SK-N-SH (cell line): ENCODE measurements at regions not wholly inside any gene's neighbourhood (a gene's known extent, or its start where the extent isn't known, plus 50 kb on each side); places are given as distances from the start of the nearest gene placed in this dataset.
A peak's percentile ranks its signal among the peaks of the same experiment; 100 is the strongest.

Source experiments
- CTCF ChIA-PET: fragments of 300-600, 350-600 bp; formaldehyde crosslinking; extraction: SDS; loops from one replicate; lab custom pipeline; 2021; lab: Yijun Ruan, JAX
- POLR2A ChIA-PET: fragments of 350-600 bp; sonication (Branson Sonifier 250); formaldehyde crosslinking; extraction: SDS; loops from one replicate; lab custom pipeline; 2020; ENCODE audit warnings: antibody characterized with exemption, inconsistent platforms; lab: Yijun Ruan, JAX
- DNase-seq: peaks from one replicate; pipeline ENCODE4 v3.0.0; 2012
- H2AFZ ChIP-seq: fragments of 200-600 bp; sonication (generic); 2 replicates; pipeline ENCODE4 v1.8.1; 2016; ENCODE audit warnings: antibody characterized with exemption, mild to moderate bottlenecking, low read depth
- H3F3A ChIP-seq: fragments of 200-600 bp; sonication (generic); replicated peaks from 2 replicates; pipeline ENCODE3; 2016; ENCODE audit warnings: antibody characterized with exemption, mild to moderate bottlenecking; ENCODE audit not compliant: insufficient read depth
- H3K27ac ChIP-seq, 2 experiments: fragments of 200-500 bp in 1 of 2; fragments of 200-600 bp in 1 of 2; sonication (Bioruptor generic) in 1 of 2; sonication (generic), shearing (Covaris generic) in 1 of 2; 2 replicates each; pipeline versions ENCODE4 v1.5.1 to v1.6.1; 2014 to 2016; ENCODE audit warnings: low read depth in 2 of 2, inconsistent platforms in 1 of 2, low read length in 1 of 2, mild to moderate bottlenecking in 1 of 2, mixed read lengths in 1 of 2
- H3K27me3 ChIP-seq: fragments of 200-600 bp; sonication (generic), shearing (Covaris generic); 2 replicates; pipeline ENCODE4 v1.6.1; 2016; ENCODE audit warnings: mixed run types; ENCODE audit not compliant: insufficient read depth
- H3K36me3 ChIP-seq, 2 experiments: fragments of 200-500 bp in 1 of 2; fragments of 200-600 bp in 1 of 2; sonication (Bioruptor generic) in 1 of 2; sonication (generic) in 1 of 2; replicated peaks in 1 of 2; 2 replicates each; pipeline versions ENCODE3 to v1.5.1; 2014 to 2016; ENCODE audit warnings: low read length in 1 of 2, mild to moderate bottlenecking in 1 of 2; ENCODE audit not compliant: insufficient read depth in 2 of 2, control insufficient read depth in 1 of 2
- H3K4me1 ChIP-seq, 2 experiments: fragments of 200-500 bp in 1 of 2; fragments of 200-600 bp in 1 of 2; sonication (Bioruptor generic) in 1 of 2; sonication (generic), shearing (Covaris generic) in 1 of 2; 2 replicates each; pipeline versions ENCODE4 v1.5.1 to v1.6.1; 2014 to 2016; ENCODE audit warnings: low read depth in 1 of 2, low read length in 1 of 2, mixed run types in 1 of 2; ENCODE audit not compliant: insufficient read depth in 2 of 2, control insufficient read depth in 1 of 2
- H3K4me2 ChIP-seq: fragments of 200-600 bp; sonication (generic), shearing (Covaris generic); 2 replicates; pipeline ENCODE4 v1.6.1; 2017; ENCODE audit warnings: mixed run types
- H3K4me3 ChIP-seq, 2 experiments: fragments of 200-500 bp in 1 of 2; fragments of 200-600 bp in 1 of 2; sonication (Bioruptor generic) in 1 of 2; sonication (generic), shearing (Covaris generic) in 1 of 2; 2 replicates each; pipeline versions ENCODE4 v1.5.1 to v1.8.1; 2014 to 2016; ENCODE audit warnings: low read depth in 2 of 2, inconsistent platforms in 1 of 2, low read length in 1 of 2, mild to moderate bottlenecking in 1 of 2, mixed read lengths in 1 of 2, moderate library complexity in 1 of 2
- H3K79me2 ChIP-seq: fragments of 200-600 bp; sonication (generic); 2 replicates; pipeline ENCODE4 v1.8.1; 2017; ENCODE audit warnings: mild to moderate bottlenecking; ENCODE audit not compliant: insufficient read depth
- H3K9ac ChIP-seq: fragments of 200-600 bp; sonication (generic); 2 replicates; pipeline ENCODE4 v1.6.1; 2017; ENCODE audit warnings: mixed run types
- H3K9me2 ChIP-seq: fragments of 200-600 bp; sonication (generic); 2 replicates; pipeline ENCODE4 v1.6.1; 2017; ENCODE audit warnings: mixed run types
- H3K9me3 ChIP-seq: fragments of 200-600 bp; sonication (generic); 2 replicates; pipeline ENCODE4 v1.6.1; 2017; ENCODE audit warnings: mixed run types, mild to moderate bottlenecking, moderate library complexity
- H4K20me1 ChIP-seq: fragments of 200-600 bp; sonication (generic); 2 replicates; pipeline ENCODE4 v1.6.1; 2017; ENCODE audit warnings: mild to moderate bottlenecking, mixed run types; ENCODE audit not compliant: insufficient read depth
- ELF1 ChIP-seq: IDR thresholded peaks from 2 replicates; pipeline ENCODE4 v1.4.0; 2012
- EP300 ChIP-seq, 2 experiments: IDR thresholded peaks; 2 replicates each; pipeline versions ENCODE4 v1.4.0 to v1.6.1; 2012; ENCODE audit warnings: borderline replicate concordance in 1 of 2, low read depth in 1 of 2, low read length in 1 of 2
- FOSL2 ChIP-seq: IDR thresholded peaks from 2 replicates; pipeline ENCODE4 v1.4.0; 2012; ENCODE audit warnings: low read depth, mild to moderate bottlenecking, moderate library complexity, borderline replicate concordance
- FOXJ3 ChIP-seq: sonication (generic); formaldehyde crosslinking; IDR thresholded peaks from 2 replicates; pipeline ENCODE4 v1.5.1; 2020; ENCODE audit warnings: mild to moderate bottlenecking, missing genetic modification reagents
- MAX ChIP-seq: IDR thresholded peaks from 2 replicates; pipeline ENCODE4 v1.4.0; 2012; ENCODE audit warnings: low read depth
- MEF2A ChIP-seq: IDR thresholded peaks from 2 replicates; pipeline ENCODE4 v1.4.0; 2012; ENCODE audit warnings: low read depth, borderline replicate concordance
- RFX5 ChIP-seq: IDR thresholded peaks from 2 replicates; pipeline ENCODE4 v1.6.1; 2012; ENCODE audit warnings: mild to moderate bottlenecking, improper control_type of control experiment, low read length
- SMC3 ChIP-seq: IDR thresholded peaks from 2 replicates; pipeline ENCODE4 v1.6.1; 2012; ENCODE audit warnings: low read depth, low read length, improper control_type of control experiment
- TEAD4 ChIP-seq: IDR thresholded peaks from 2 replicates; pipeline ENCODE4 v1.4.0; 2012; ENCODE audit warnings: mild to moderate bottlenecking, borderline replicate concordance; ENCODE audit not compliant: insufficient read depth
- USF1 ChIP-seq: IDR thresholded peaks from 2 replicates; pipeline ENCODE4 v1.4.0; 2012; ENCODE audit warnings: low read depth, borderline replicate concordance
- USF2 ChIP-seq: fragments of 150-350 bp; IDR thresholded peaks from 2 replicates; pipeline ENCODE4 v1.6.1; 2017; ENCODE audit warnings: antibody characterized with exemption, low read length, low read depth, borderline replicate concordance
- WGBS: methylation state at CpG from one replicate; pipeline ENCODE4 v1.1.6; 2017; ENCODE audit warnings: low lambda C conversion rate; 5-methylcytosine and 5-hydroxymethylcytosine counted together

GRCh38 chr18:67735506-67735905 is 219.0 kb upstream of the DSEL start:
- H3K27ac ChIP-seq, result no peak overlapping the region
- TF ChIP-seq ELF1, result no peak
- no peak for TF ChIP-seq MAX
- TF ChIP-seq RFX5, result no peak
- no peak for TF ChIP-seq FOSL2
- TF ChIP-seq TEAD4, result no peak
- no peak for TF ChIP-seq FOXJ3 (CRISPR knock-in tag)
- no peak for TF ChIP-seq USF1
- no peak for TF ChIP-seq SMC3
- no peak for TF ChIP-seq MEF2A
- TF ChIP-seq EP300 (IDR thresholded peaks at IDR 0.05; ENCODE audit: borderline replicate concordance in 1 of 2, low read depth in 1 of 2, low read length in 1 of 2), result no peak
- H3K79me2 ChIP-seq, result no peaks in the 10 kb centered on the region
- ChIA-PET CTCF (no interaction called here), POLR2A (no interaction called here)
- no peak overlapping the region for H3K4me3 ChIP-seq
- no peaks in the 10 kb centered on the region for H4K20me1 ChIP-seq
- H3F3A ChIP-seq, result peaks cover 21% of the 10 kb centered on the region
- 90% methylated on average over 6 of the region's 6 CpGs for WGBS
- H3K4me2 ChIP-seq, result no peak overlapping the region
- H3K4me1 ChIP-seq, result no peaks in the 10 kb centered on the region; a peak in 1 of 4 replicates
- H3K36me3 ChIP-seq, result no peaks in the 10 kb centered on the region
- H3K27me3 ChIP-seq, result no peaks in the 10 kb centered on the region
- no peak for DNase-seq
- no peaks in the 10 kb centered on the region for H3K9me3 ChIP-seq
- no peak overlapping the region for H3K9ac ChIP-seq
- H3K9me2 ChIP-seq, result no peaks in the 10 kb centered on the region
- peak overlapping the region; percentile 66; the same call in 1 of the 2 replicates for H2AFZ ChIP-seq

- Histone ChIP-seq H3K9ac (no peak overlapping the region), H3K79me2 (no peaks in the 10 kb centered on the region), H3K9me3 (no peaks in the 10 kb centered on the region)
- POLR2A ChIA-PET, result no interaction called here
- TF ChIP-seq EP300 (IDR thresholded peaks at IDR 0.05; ENCODE audit: borderline replicate concordance in 1 of 2, low read depth in 1 of 2, low read length in 1 of 2), result 0 out of 4 replicates have a peak, but pooled peaks of 1 of the 2 experiments have one; percentile 6
- TF ChIP-seq USF2, result no peak
- TF ChIP-seq, all 33 proteins: peak for 1
- DNase-seq, result no peak
- H4K20me1 ChIP-seq, result no peaks in the 10 kb centered on the region
- no peaks in the 10 kb centered on the region; a peak in 1 of 4 replicates for H3K4me1 ChIP-seq
- CTCF ChIA-PET, result no interaction called here
- no peak overlapping the region; a peak in 1 of 4 replicates for H3K27ac ChIP-seq
- no peaks in the 10 kb centered on the region for H3K9me2 ChIP-seq
- 57% methylated on average over 1 of the region's 1 CpG for WGBS
- no peaks in the 10 kb centered on the region for H3K36me3 ChIP-seq
- no peak overlapping the region for H3K4me2 ChIP-seq
- H3K27me3 ChIP-seq, result no peaks in the 10 kb centered on the region
- H2AFZ ChIP-seq, result no peak overlapping the region
- peaks cover 21% of the 10 kb centered on the region for H3F3A ChIP-seq
- no peak overlapping the region for H3K4me3 ChIP-seq
Observed at GRCh38 chr18:67733088-67733487, 216.6 kb upstream of the DSEL start.
